Neural cell (in vitro differentiated cells): ENCODE measurements at regions not wholly inside any gene's neighbourhood (a gene's known extent, or its start where the extent isn't known, plus 50 kb on each side); places are given as distances from the start of the nearest gene placed in this dataset.

Source experiments
- H2AFZ ChIP-seq: fragments of 200-600, 300-800 bp; sonication (generic), shearing (Covaris generic); 2 replicates; pipeline ENCODE4 v1.6.0; 2014; ENCODE audit warnings: low read depth, mild to moderate bottlenecking, antibody characterized with exemption, low read length, moderate library complexity
- H3F3A ChIP-seq: fragments of 200-600 bp; shearing (Covaris generic); 2 replicates; pipeline ENCODE4 v1.6.1; 2016; ENCODE audit warnings: mild to moderate bottlenecking, moderate library complexity, mixed read lengths, antibody characterized with exemption, low read length; ENCODE audit not compliant: insufficient read depth, poor library complexity, severe bottlenecking
- H3K27ac ChIP-seq: fragments of 200-600, 300-800 bp; sonication (generic), shearing (Covaris generic); 2 replicates; pipeline ENCODE4 v1.5.1; 2014; ENCODE audit warnings: mild to moderate bottlenecking, low read length, moderate library complexity
- H3K27me3 ChIP-seq: fragments of 300-800, 200-600 bp; sonication (generic), shearing (Covaris generic); 2 replicates; pipeline ENCODE4 v1.6.0; 2014; ENCODE audit warnings: mild to moderate bottlenecking, low read depth, low read length, moderate library complexity; ENCODE audit not compliant: insufficient read depth
- H3K36me3 ChIP-seq: fragments of 300-800, 200-600 bp; sonication (generic), shearing (Covaris generic); 2 replicates; pipeline ENCODE4 v1.5.1; 2014; ENCODE audit warnings: mild to moderate bottlenecking, antibody characterized with exemption, low read length, moderate library complexity; ENCODE audit not compliant: insufficient read depth
- H3K4me2 ChIP-seq: fragments of 300-800, 200-600 bp; sonication (generic), shearing (Covaris generic); 2 replicates; pipeline ENCODE4 v1.6.0; 2014; ENCODE audit warnings: mild to moderate bottlenecking, low read length
- H3K4me3 ChIP-seq: fragments of 300-800, 200-600 bp; sonication (generic), shearing (Covaris generic); 2 replicates; pipeline ENCODE4 v1.5.1; 2014; ENCODE audit warnings: mild to moderate bottlenecking, low read length, moderate library complexity
- H3K79me2 ChIP-seq: fragments of 200-600 bp; shearing (Covaris generic); replicated peaks from 2 replicates; pipeline ENCODE4 v1.6.0; 2014; ENCODE audit warnings: mild to moderate bottlenecking, low read length, moderate library complexity; ENCODE audit not compliant: insufficient read depth
- H3K9ac ChIP-seq: fragments of 300-800, 200-600 bp; sonication (generic), shearing (Covaris generic); 2 replicates; pipeline ENCODE4 v1.6.1; 2016; ENCODE audit warnings: mild to moderate bottlenecking, low read length, mixed read lengths
- H3K9me2 ChIP-seq: fragments of 200-600 bp; shearing (Covaris generic); 2 replicates; pipeline ENCODE4 v1.6.1; 2016; ENCODE audit warnings: mild to moderate bottlenecking, low read length, mixed read lengths; ENCODE audit not compliant: insufficient read depth
- H3K9me3 ChIP-seq: fragments of 200-600, 300-800 bp; sonication (generic), shearing (Covaris generic); 2 replicates; pipeline ENCODE4 v1.6.1; 2016; ENCODE audit warnings: mild to moderate bottlenecking, mixed run types, low read length, moderate library complexity, mixed read lengths
- H4K20me1 ChIP-seq: fragments of 200-600 bp; shearing (Covaris generic); 2 replicates; pipeline ENCODE4 v1.6.1; 2016; ENCODE audit warnings: mild to moderate bottlenecking, mixed run types; ENCODE audit not compliant: insufficient read depth
- EP300 ChIP-seq: fragments of 450-650 bp; conservative IDR thresholded peaks from 2 replicates; pipeline ENCODE4 v1.6.1; 2014; ENCODE audit warnings: antibody characterized with exemption, mild to moderate bottlenecking, moderate library complexity; ENCODE audit not compliant: poor library complexity, severe bottlenecking
- EZH2 ChIP-seq: fragments of 200-600, 300-800 bp; shearing (Covaris generic), sonication (generic); IDR thresholded peaks from 2 replicates; pipeline ENCODE4 v1.6.1; 2014; ENCODE audit warnings: antibody characterized with exemption, low read length, borderline replicate concordance, mild to moderate bottlenecking; ENCODE audit not compliant: insufficient read depth, poor library complexity, severe bottlenecking
- MXI1 ChIP-seq: fragments of 450-650 bp; conservative IDR thresholded peaks from 2 replicates; pipeline ENCODE4 v1.6.1; 2014; ENCODE audit warnings: antibody characterized with exemption, mild to moderate bottlenecking; ENCODE audit not compliant: poor library complexity, severe bottlenecking
- POLR2AphosphoS5 ChIP-seq: IDR thresholded peaks from 2 replicates; pipeline ENCODE4 v1.6.1; 2012
- RAD21 ChIP-seq: fragments of 450-650 bp; conservative IDR thresholded peaks from 2 replicates; pipeline ENCODE4 v1.6.1; 2014; ENCODE audit warnings: antibody characterized with exemption, mild to moderate bottlenecking, moderate library complexity
- SMC3 ChIP-seq: fragments of 450-650 bp; conservative IDR thresholded peaks from 2 replicates; pipeline ENCODE4 v1.6.1; 2014; ENCODE audit warnings: antibody characterized with exemption, mild to moderate bottlenecking, moderate library complexity; ENCODE audit not compliant: poor library complexity
- TAF1 ChIP-seq: IDR thresholded peaks from 2 replicates; pipeline ENCODE4 v1.6.1; 2012; ENCODE audit warnings: low read depth
- TF ChIP-seq, protein P1 (sequence below): IDR thresholded peaks from 2 replicates; pipeline ENCODE4 v1.6.1; 2012; ENCODE audit warnings: borderline replicate concordance
- TF ChIP-seq, protein P2 (sequence below): fragments of 450-650 bp; IDR thresholded peaks from 2 replicates; pipeline ENCODE4 v1.5.1; 2014; ENCODE audit warnings: antibody characterized with exemption, mild to moderate bottlenecking, moderate library complexity; ENCODE audit not compliant: poor library complexity, severe bottlenecking

DNA sequence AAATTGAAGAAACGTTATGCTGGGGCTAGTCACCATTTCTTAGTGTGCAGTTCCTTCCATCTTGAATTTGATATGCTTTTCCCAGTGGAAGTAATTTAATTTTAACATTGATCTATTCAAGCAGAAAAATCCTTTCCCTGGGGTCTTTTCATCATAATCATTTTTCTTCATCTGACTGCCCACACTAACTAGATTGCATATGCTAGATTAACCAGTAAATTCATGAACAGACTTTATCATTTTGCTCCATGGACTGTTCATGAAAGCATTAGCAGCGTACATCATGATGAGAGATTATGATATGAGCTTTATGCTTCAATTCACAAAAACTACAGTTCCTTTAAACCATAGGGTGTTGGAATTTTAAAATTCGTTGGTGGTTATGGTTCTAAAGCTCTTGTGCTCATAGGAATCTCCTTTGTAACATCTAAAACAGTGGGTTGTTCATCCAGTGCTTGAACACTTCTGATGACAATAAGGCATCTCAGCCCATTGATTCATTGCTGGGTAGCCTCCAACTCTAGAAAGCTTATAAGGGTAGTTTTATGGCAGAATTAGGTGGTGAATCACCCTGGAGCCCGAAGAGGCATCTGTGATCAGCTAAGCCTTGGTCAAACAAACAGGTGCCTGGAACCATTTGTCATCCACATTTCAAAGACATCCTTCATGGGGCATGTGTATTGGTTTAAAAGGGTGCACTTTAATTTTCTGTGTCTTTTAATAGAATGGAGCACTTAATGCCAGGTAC, 77.2 kb upstream of the NDUFV2 start:
- Histone ChIP-seq H4K20me1 (no peaks in the 10 kb centered on the region), H3K4me2 (no peak overlapping the region), H3F3A (no peaks in the 10 kb centered on the region), H2AFZ (no peak overlapping the region), H3K9ac (no peak overlapping the region), H3K79me2 (no peaks in the 10 kb centered on the region), H3K9me3 (no peaks in the 10 kb centered on the region), H3K4me3 (no peak overlapping the region), H3K27me3 (no peaks in the 10 kb centered on the region), H3K36me3 (no peaks in the 10 kb centered on the region), H3K9me2 (no peaks in the 10 kb centered on the region), H3K27ac (no peak overlapping the region)
- no peak for TF ChIP-seq POLR2AphosphoS5
- no peak for TF ChIP-seq MXI1
- TF ChIP-seq, protein P1, sequence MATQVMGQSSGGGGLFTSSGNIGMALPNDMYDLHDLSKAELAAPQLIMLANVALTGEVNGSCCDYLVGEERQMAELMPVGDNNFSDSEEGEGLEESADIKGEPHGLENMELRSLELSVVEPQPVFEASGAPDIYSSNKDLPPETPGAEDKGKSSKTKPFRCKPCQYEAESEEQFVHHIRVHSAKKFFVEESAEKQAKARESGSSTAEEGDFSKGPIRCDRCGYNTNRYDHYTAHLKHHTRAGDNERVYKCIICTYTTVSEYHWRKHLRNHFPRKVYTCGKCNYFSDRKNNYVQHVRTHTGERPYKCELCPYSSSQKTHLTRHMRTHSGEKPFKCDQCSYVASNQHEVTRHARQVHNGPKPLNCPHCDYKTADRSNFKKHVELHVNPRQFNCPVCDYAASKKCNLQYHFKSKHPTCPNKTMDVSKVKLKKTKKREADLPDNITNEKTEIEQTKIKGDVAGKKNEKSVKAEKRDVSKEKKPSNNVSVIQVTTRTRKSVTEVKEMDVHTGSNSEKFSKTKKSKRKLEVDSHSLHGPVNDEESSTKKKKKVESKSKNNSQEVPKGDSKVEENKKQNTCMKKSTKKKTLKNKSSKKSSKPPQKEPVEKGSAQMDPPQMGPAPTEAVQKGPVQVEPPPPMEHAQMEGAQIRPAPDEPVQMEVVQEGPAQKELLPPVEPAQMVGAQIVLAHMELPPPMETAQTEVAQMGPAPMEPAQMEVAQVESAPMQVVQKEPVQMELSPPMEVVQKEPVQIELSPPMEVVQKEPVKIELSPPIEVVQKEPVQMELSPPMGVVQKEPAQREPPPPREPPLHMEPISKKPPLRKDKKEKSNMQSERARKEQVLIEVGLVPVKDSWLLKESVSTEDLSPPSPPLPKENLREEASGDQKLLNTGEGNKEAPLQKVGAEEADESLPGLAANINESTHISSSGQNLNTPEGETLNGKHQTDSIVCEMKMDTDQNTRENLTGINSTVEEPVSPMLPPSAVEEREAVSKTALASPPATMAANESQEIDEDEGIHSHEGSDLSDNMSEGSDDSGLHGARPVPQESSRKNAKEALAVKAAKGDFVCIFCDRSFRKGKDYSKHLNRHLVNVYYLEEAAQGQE = no peak
- no peak for TF ChIP-seq EP300
- no peak for TF ChIP-seq EZH2
- no peak for TF ChIP-seq RAD21
- no peak for TF ChIP-seq TAF1
- TF ChIP-seq SMC3 = no peak
- TF ChIP-seq, protein P2, sequence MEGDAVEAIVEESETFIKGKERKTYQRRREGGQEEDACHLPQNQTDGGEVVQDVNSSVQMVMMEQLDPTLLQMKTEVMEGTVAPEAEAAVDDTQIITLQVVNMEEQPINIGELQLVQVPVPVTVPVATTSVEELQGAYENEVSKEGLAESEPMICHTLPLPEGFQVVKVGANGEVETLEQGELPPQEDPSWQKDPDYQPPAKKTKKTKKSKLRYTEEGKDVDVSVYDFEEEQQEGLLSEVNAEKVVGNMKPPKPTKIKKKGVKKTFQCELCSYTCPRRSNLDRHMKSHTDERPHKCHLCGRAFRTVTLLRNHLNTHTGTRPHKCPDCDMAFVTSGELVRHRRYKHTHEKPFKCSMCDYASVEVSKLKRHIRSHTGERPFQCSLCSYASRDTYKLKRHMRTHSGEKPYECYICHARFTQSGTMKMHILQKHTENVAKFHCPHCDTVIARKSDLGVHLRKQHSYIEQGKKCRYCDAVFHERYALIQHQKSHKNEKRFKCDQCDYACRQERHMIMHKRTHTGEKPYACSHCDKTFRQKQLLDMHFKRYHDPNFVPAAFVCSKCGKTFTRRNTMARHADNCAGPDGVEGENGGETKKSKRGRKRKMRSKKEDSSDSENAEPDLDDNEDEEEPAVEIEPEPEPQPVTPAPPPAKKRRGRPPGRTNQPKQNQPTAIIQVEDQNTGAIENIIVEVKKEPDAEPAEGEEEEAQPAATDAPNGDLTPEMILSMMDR = no peak

DNA sequence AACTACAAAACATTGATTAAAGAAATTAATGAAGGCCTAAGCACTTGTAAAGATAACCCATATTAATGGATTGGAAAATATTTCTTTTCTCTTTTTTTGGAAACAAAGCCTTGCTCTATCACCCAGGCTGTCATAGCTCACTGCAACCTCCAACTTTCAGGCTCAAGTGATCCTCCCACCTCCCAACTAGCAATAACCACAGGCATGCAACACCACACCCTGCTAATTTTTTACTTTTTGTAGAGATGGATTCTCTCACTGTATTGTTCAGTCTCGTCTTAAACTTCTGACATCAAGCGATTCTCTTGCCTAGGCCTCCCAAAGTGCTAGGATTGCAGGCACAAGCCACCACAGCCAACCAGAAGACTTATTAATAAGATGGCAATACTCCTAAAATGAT, 73.4 kb upstream of the NDUFV2 start:
- Histone ChIP-seq H3F3A (no peaks in the 10 kb centered on the region), H3K4me2 (no peak overlapping the region), H3K36me3 (no peaks in the 10 kb centered on the region), H3K27me3 (no peaks in the 10 kb centered on the region), H3K4me3 (no peak overlapping the region), H3K27ac (no peak overlapping the region), H2AFZ (no peak overlapping the region), H3K79me2 (no peaks in the 10 kb centered on the region), H3K9me2 (no peaks in the 10 kb centered on the region), H4K20me1 (no peaks in the 10 kb centered on the region), H3K9ac (no peak overlapping the region), H3K9me3 (no peaks in the 10 kb centered on the region)
- TF ChIP-seq TAF1 (no peak), EP300 (no peak), POLR2AphosphoS5 (no peak), SMC3 (no peak), EZH2 (no peak), MXI1 (no peak), RAD21 (no peak)
- TF ChIP-seq, protein P2 = no peak
- TF ChIP-seq, protein P1 = no peak
